MM.1S (cell line): ENCODE measurements at regions not wholly inside any gene's neighbourhood (a gene's known extent, or its start where the extent isn't known, plus 50 kb on each side); places are given as distances from the start of the nearest gene placed in this dataset.

ENCODE experiments used
- DNase-seq: peaks from one replicate; pipeline ENCODE4 v3.0.0-alpha.2; 2015
- H2AFZ ChIP-seq: fragments of 300-600 bp; sonication (generic); 2 replicates; pipeline ENCODE4 v1.6.0; 2016; ENCODE audit warnings: antibody characterized with exemption, low read length
- H3F3A ChIP-seq: fragments of 300-600 bp; sonication (generic); 2 replicates; pipeline ENCODE4 v1.6.1; 2016; ENCODE audit warnings: mild to moderate bottlenecking, antibody characterized with exemption, low read length, moderate library complexity, mixed read lengths; ENCODE audit not compliant: insufficient read depth
- H3K27ac ChIP-seq: fragments of 300-600 bp; sonication (generic); 2 replicates; pipeline ENCODE4 v1.5.1; 2016; ENCODE audit warnings: mild to moderate bottlenecking, low read length
- H3K27me3 ChIP-seq: fragments of 300-600 bp; sonication (generic); replicated peaks from 2 replicates; pipeline ENCODE4 v1.6.0; 2016; ENCODE audit warnings: low read length; ENCODE audit not compliant: insufficient read depth
- H3K36me3 ChIP-seq: fragments of 300-600 bp; sonication (generic); replicated peaks from 2 replicates; pipeline ENCODE4 v1.6.1; 2016; ENCODE audit warnings: mild to moderate bottlenecking, low read length, mixed read lengths; ENCODE audit not compliant: insufficient read depth
- H3K4me1 ChIP-seq: fragments of 300-600 bp; sonication (generic); 2 replicates; pipeline ENCODE4 v1.6.1; 2016; ENCODE audit warnings: low read length, mixed read lengths
- H3K4me2 ChIP-seq: fragments of 300-600 bp; sonication (generic); 2 replicates; pipeline ENCODE4 v1.6.0; 2016; ENCODE audit warnings: low read depth, low read length
- H3K4me3 ChIP-seq: fragments of 300-600 bp; sonication (generic); 2 replicates; pipeline ENCODE4 v1.5.1; 2016; ENCODE audit warnings: low read length, mixed read lengths
- H3K79me2 ChIP-seq: fragments of 300-600 bp; sonication (generic); 2 replicates; pipeline ENCODE4 v1.6.1; 2016; ENCODE audit warnings: mixed run types, low read length, mixed read lengths
- H3K9ac ChIP-seq: fragments of 300-600 bp; sonication (generic); 2 replicates; pipeline ENCODE4 v1.6.1; 2016; ENCODE audit warnings: low read length, mixed read lengths
- H3K9me2 ChIP-seq: fragments of 300-600 bp; sonication (generic); replicated peaks from 2 replicates; pipeline ENCODE4 v1.6.1; 2016; ENCODE audit warnings: mild to moderate bottlenecking, low read length, mixed read lengths; ENCODE audit not compliant: insufficient read depth
- H3K9me3 ChIP-seq: fragments of 300-600 bp; sonication (generic); replicated peaks from 2 replicates; pipeline ENCODE4 v1.6.1; 2016; ENCODE audit warnings: mild to moderate bottlenecking, low read length, mixed read lengths; ENCODE audit not compliant: insufficient read depth
- H4K20me1 ChIP-seq: fragments of 300-600 bp; sonication (generic); 2 replicates; pipeline ENCODE4 v1.6.1; 2016; ENCODE audit warnings: mild to moderate bottlenecking, low read length, moderate library complexity, mixed read lengths; ENCODE audit not compliant: insufficient read depth
- EZH2 ChIP-seq: fragments of 300-600 bp; sonication (generic); optimal IDR thresholded peaks from 2 replicates; pipeline ENCODE3; 2017; ENCODE audit warnings: low read depth, mild to moderate bottlenecking, antibody characterized with exemption, low read length, mixed read lengths
- EZH2phosphoT487 ChIP-seq: fragments of 300-600 bp; sonication (generic); IDR thresholded peaks from 2 replicates; pipeline ENCODE4 v1.6.1; 2018; ENCODE audit warnings: antibody characterized with exemption, low read length
- TF ChIP-seq, protein P1 (sequence below): fragments of 300-600 bp; sonication (generic); IDR thresholded peaks from 2 replicates; pipeline ENCODE4 v1.5.1; 2016; ENCODE audit warnings: antibody characterized with exemption, low read length, mixed read lengths

DNA sequence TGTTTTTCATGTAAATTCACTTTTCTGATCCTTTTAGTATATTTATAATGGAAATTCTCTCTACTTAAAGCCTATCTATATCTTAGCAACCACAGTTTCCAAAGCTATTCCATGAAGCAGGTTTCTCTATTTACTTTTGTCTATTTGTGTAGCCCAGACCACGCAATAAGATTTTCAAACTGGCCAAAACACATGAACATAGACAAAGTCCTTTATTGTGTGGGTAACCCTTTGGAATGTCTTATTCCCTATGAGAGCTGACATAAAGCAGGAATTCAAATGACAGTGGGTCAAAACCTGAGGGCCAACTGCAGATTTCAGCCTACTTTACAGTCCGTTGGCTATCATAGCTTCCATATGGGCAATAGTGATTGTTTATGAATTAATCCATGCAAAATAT is 252.6 kb downstream of the LTN1 start:
- no peaks in the 10 kb centered on the region for H3K9me2 ChIP-seq
- TF ChIP-seq EZH2phosphoT487 (no peak), EZH2 (no peak)
- TF ChIP-seq, protein P1, sequence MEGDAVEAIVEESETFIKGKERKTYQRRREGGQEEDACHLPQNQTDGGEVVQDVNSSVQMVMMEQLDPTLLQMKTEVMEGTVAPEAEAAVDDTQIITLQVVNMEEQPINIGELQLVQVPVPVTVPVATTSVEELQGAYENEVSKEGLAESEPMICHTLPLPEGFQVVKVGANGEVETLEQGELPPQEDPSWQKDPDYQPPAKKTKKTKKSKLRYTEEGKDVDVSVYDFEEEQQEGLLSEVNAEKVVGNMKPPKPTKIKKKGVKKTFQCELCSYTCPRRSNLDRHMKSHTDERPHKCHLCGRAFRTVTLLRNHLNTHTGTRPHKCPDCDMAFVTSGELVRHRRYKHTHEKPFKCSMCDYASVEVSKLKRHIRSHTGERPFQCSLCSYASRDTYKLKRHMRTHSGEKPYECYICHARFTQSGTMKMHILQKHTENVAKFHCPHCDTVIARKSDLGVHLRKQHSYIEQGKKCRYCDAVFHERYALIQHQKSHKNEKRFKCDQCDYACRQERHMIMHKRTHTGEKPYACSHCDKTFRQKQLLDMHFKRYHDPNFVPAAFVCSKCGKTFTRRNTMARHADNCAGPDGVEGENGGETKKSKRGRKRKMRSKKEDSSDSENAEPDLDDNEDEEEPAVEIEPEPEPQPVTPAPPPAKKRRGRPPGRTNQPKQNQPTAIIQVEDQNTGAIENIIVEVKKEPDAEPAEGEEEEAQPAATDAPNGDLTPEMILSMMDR = no peak
- DNase-seq = no peak

DNA sequence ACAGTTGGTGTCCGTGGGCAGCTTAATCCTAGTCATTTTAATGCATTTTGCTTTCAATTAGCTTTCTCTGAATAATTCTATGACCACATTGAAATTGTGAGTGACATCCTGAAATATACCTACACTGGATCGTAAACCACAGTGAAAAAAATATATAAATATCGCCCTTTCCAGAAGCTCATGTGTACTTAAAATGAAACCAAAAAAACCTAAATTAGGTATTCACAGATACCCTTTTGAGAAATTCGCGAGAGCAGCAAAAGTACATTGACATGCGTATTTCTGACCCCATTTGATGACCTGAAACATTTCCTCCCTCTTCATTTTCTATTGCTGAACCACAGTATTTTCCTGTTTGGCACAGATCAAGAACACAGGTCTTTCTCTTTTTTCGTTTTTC is 253.8 kb downstream of the LTN1 start:
- H2AFZ ChIP-seq = 0 out of 2 replicates have a peak overlapping the region, but pooled peaks have one; percentile 20
- H3K9ac ChIP-seq = no peak overlapping the region
- TF ChIP-seq EZH2phosphoT487 (no peak), EZH2 (no peak)
- TF ChIP-seq, protein P1 = no peak
- no peaks in the 10 kb centered on the region for H3K79me2 ChIP-seq
- no peaks in the 10 kb centered on the region for H4K20me1 ChIP-seq
- H3K4me1 ChIP-seq = peaks cover 12% of the 10 kb centered on the region
- H3K36me3 ChIP-seq = no peaks in the 10 kb centered on the region
- DNase-seq = peak; percentile 81
- peak overlapping the region; percentile 35; the same call in 1 of the 2 replicates for H3K27ac ChIP-seq
- H3K27me3 ChIP-seq = peaks cover 3% of the 10 kb centered on the region; the same call in 1 of the 2 replicates
- peak overlapping the region; percentile 51 for H3K4me2 ChIP-seq
- H3F3A ChIP-seq = peaks cover 13% of the 10 kb centered on the region; the same call in 1 of the 2 replicates
- H3K9me2 ChIP-seq = no peaks in the 10 kb centered on the region
- H3K4me3 ChIP-seq = peak overlapping the region; percentile 39; the same call in 1 of the 2 replicates
- H3K9me3 ChIP-seq = no peaks in the 10 kb centered on the region

More for the DNA sequence above, 252.6 kb downstream of the LTN1 start:
- no peak overlapping the region for H3K4me3 ChIP-seq
- H3K79me2 ChIP-seq = no peaks in the 10 kb centered on the region
- H3K36me3 ChIP-seq = no peaks in the 10 kb centered on the region
- no peak overlapping the region for H3K4me2 ChIP-seq
- H3K9ac ChIP-seq = no peak overlapping the region
- no peak overlapping the region for H3K27ac ChIP-seq
- H3F3A ChIP-seq = peaks cover 13% of the 10 kb centered on the region; the same call in 1 of the 2 replicates
- H3K4me1 ChIP-seq = peaks cover 12% of the 10 kb centered on the region
- H3K9me3 ChIP-seq = no peaks in the 10 kb centered on the region
- H2AFZ ChIP-seq = no peak overlapping the region
- no peaks in the 10 kb centered on the region for H4K20me1 ChIP-seq
- H3K27me3 ChIP-seq = peaks cover 3% of the 10 kb centered on the region; the same call in 1 of the 2 replicates

GRCh38 chr21:28738420-28738704 is 254.3 kb downstream of the LTN1 start:
- Histone ChIP-seq H3K36me3 (no peaks in the 10 kb centered on the region), H3K27ac (no peak overlapping the region), H3K4me3 (no peak overlapping the region; the same call in 1 of the 2 replicates), H3K4me2 (peak overlapping the region; percentile 51; the same call in 1 of the 2 replicates), H4K20me1 (no peaks in the 10 kb centered on the region), H2AFZ (0 out of 2 replicates have a peak overlapping the region, but pooled peaks have one; percentile 20), H3F3A (peaks cover 13% of the 10 kb centered on the region; the same call in 1 of the 2 replicates), H3K9ac (no peak overlapping the region), H3K9me3 (no peaks in the 10 kb centered on the region), H3K9me2 (no peaks in the 10 kb centered on the region), H3K27me3 (peaks cover 3% of the 10 kb centered on the region; the same call in 1 of the 2 replicates), H3K79me2 (no peaks in the 10 kb centered on the region), H3K4me1 (peaks cover 12% of the 10 kb centered on the region)
- TF ChIP-seq EZH2phosphoT487 (no peak), EZH2 (no peak)
- TF ChIP-seq, protein P1 = no peak
- DNase-seq = no peak
